ENCODE measurements at regions not wholly inside any gene's neighbourhood (a gene's known extent, or its start where the extent isn't known, plus 50 kb on each side); places are given as distances from the start of the nearest gene placed in this dataset.

GRCh38 chr11:97234016-97234415, 844.2 kb downstream of the JRKL start:
- H3F3A ChIP-seq (ENCODE audit: low read depth), result no peaks in the 10 kb centered on the region
- no peaks in the 10 kb centered on the region for H3K79me2 ChIP-seq (ENCODE audit: low read depth)
- no peak overlapping the region for H3K4me3 Mint-ChIP-seq
- TF ChIP-seq CTCF (IDR thresholded peaks at IDR 0.05) (no peak), EZH2phosphoT487 (IDR thresholded peaks at IDR 0.05) (no peak), EZH2 (IDR thresholded peaks at IDR 0.05) (no peak)
- H3K4me3 ChIP-seq, result no peak overlapping the region
- no peaks in the 10 kb centered on the region for H3K4me1 ChIP-seq
- H4K20me1 ChIP-seq (ENCODE audit: low read depth), result no peaks in the 10 kb centered on the region
- H3K9ac ChIP-seq, result no peak overlapping the region
- no peak overlapping the region for H3K4me2 ChIP-seq
- H3K9me3 ChIP-seq (ENCODE audit: low read depth), result no peaks in the 10 kb centered on the region
- no peaks in the 10 kb centered on the region for H3K27me3 ChIP-seq
- H3K27ac ChIP-seq, result no peak overlapping the region
- H2AFZ ChIP-seq (replicated peaks), result no peak overlapping the region
- H3K4me1 Mint-ChIP-seq, result no peaks in the 10 kb centered on the region
- no peaks in the 10 kb centered on the region for H3K36me3 ChIP-seq
- H3K27me3 Mint-ChIP-seq (ENCODE audit: insufficient read depth, low read depth), result peaks cover 2% of the 10 kb centered on the region
- H3K36me3 Mint-ChIP-seq, result no peaks in the 10 kb centered on the region
- no peak for DNase-seq (ENCODE audit: low spot score)
- H3K9me3 Mint-ChIP-seq, result no peaks in the 10 kb centered on the region
- no peak overlapping the region for H3K27ac Mint-ChIP-seq

- Histone ChIP-seq H3K4me1 (no peaks in the 10 kb centered on the region), H3K4me2 (no peak overlapping the region), H3K36me3 (no peaks in the 10 kb centered on the region), H2AFZ (replicated peaks) (no peak overlapping the region), H3F3A (ENCODE audit: low read depth) (no peaks in the 10 kb centered on the region), H3K9ac (no peak overlapping the region), H3K9me3 (ENCODE audit: low read depth) (no peaks in the 10 kb centered on the region), H3K4me3 (no peak overlapping the region), H4K20me1 (ENCODE audit: low read depth) (no peaks in the 10 kb centered on the region), H3K27ac (no peak overlapping the region), H3K79me2 (ENCODE audit: low read depth) (no peaks in the 10 kb centered on the region), H3K27me3 (no peaks in the 10 kb centered on the region)
- Mint-ChIP-seq H3K36me3 (no peaks in the 10 kb centered on the region), H3K9me3 (no peaks in the 10 kb centered on the region), H3K27me3 (ENCODE audit: insufficient read depth, low read depth) (peaks cover 2% of the 10 kb centered on the region), H3K4me3 (no peak overlapping the region), H3K4me1 (no peaks in the 10 kb centered on the region), H3K27ac (no peak overlapping the region)
- TF ChIP-seq EZH2 (IDR thresholded peaks at IDR 0.05) (no peak), CTCF (IDR thresholded peaks at IDR 0.05) (no peak), EZH2phosphoT487 (IDR thresholded peaks at IDR 0.05) (no peak)
- no peak for DNase-seq (ENCODE audit: low spot score)
Observed at GRCh38 chr11:97237151-97237550, 847.3 kb downstream of the JRKL start.

- Histone ChIP-seq H3K4me1 (no peaks in the 10 kb centered on the region), H3K9ac (no peak overlapping the region), H4K20me1 (ENCODE audit: low read depth) (no peaks in the 10 kb centered on the region), H2AFZ (replicated peaks) (no peak overlapping the region), H3F3A (ENCODE audit: low read depth) (no peaks in the 10 kb centered on the region), H3K36me3 (no peaks in the 10 kb centered on the region), H3K79me2 (ENCODE audit: low read depth) (no peaks in the 10 kb centered on the region), H3K4me3 (no peak overlapping the region), H3K27me3 (no peaks in the 10 kb centered on the region), H3K9me3 (ENCODE audit: low read depth) (no peaks in the 10 kb centered on the region), H3K27ac (no peak overlapping the region), H3K4me2 (no peak overlapping the region)
- Mint-ChIP-seq H3K27me3 (ENCODE audit: insufficient read depth, low read depth) (no peaks in the 10 kb centered on the region), H3K9me3 (no peaks in the 10 kb centered on the region), H3K36me3 (no peaks in the 10 kb centered on the region), H3K4me3 (no peak overlapping the region), H3K4me1 (peaks cover 6% of the 10 kb centered on the region), H3K27ac (peak overlapping the region; percentile 33)
- TF ChIP-seq EZH2 (IDR thresholded peaks at IDR 0.05) (no peak), EZH2phosphoT487 (IDR thresholded peaks at IDR 0.05) (no peak), CTCF (IDR thresholded peaks at IDR 0.05) (no peak)
- DNase-seq (ENCODE audit: low spot score), result no peak
Observed at GRCh38 chr11:97247601-97248000, 857.8 kb downstream of the JRKL start.

GRCh38 chr11:97254790-97255189, 865.0 kb downstream of the JRKL start:
- H3K4me1 Mint-ChIP-seq, result no peaks in the 10 kb centered on the region
- H3K9me3 ChIP-seq (ENCODE audit: low read depth), result no peaks in the 10 kb centered on the region
- no peak for DNase-seq (ENCODE audit: low spot score)
- TF ChIP-seq CTCF (IDR thresholded peaks at IDR 0.05) (no peak), EZH2phosphoT487 (IDR thresholded peaks at IDR 0.05) (no peak), EZH2 (IDR thresholded peaks at IDR 0.05) (no peak)
- no peaks in the 10 kb centered on the region for H3K27me3 ChIP-seq
- no peak overlapping the region for H3K27ac ChIP-seq
- H3K4me3 Mint-ChIP-seq, result no peak overlapping the region
- no peak overlapping the region for H3K4me3 ChIP-seq
- H3K9ac ChIP-seq, result no peak overlapping the region
- H3K79me2 ChIP-seq (ENCODE audit: low read depth), result no peaks in the 10 kb centered on the region
- H3K4me2 ChIP-seq, result no peak overlapping the region
- no peaks in the 10 kb centered on the region for H3K4me1 ChIP-seq
- no peak overlapping the region for H3K27ac Mint-ChIP-seq
- no peaks in the 10 kb centered on the region for H3K27me3 Mint-ChIP-seq (ENCODE audit: insufficient read depth, low read depth)
- H2AFZ ChIP-seq (replicated peaks), result no peak overlapping the region
- no peaks in the 10 kb centered on the region for H3K36me3 Mint-ChIP-seq
- no peaks in the 10 kb centered on the region for H3K9me3 Mint-ChIP-seq
- no peaks in the 10 kb centered on the region for H4K20me1 ChIP-seq (ENCODE audit: low read depth)
- H3K36me3 ChIP-seq, result no peaks in the 10 kb centered on the region
- no peaks in the 10 kb centered on the region for H3F3A ChIP-seq (ENCODE audit: low read depth)
